GM23338 (cell line): ENCODE measurements at regions not wholly inside any gene's neighbourhood (a gene's known extent, or its start where the extent isn't known, plus 50 kb on each side); places are given as distances from the start of the nearest gene placed in this dataset.

ENCODE experiments used
- ATAC-seq: fragments of 200-7000 bp; cut with Tn5 transposase; 3 replicates; pipeline ENCODE4 v1.9.1; 2020
- DNase-seq: peaks from one replicate; pipeline ENCODE4 v3.0.0-alpha.2; 2015; ENCODE audit warnings: low spot score
- H2AFZ ChIP-seq: fragments of 200-600 bp; sonication (generic); 2 replicates; pipeline ENCODE4 v1.8.0; 2016; ENCODE audit warnings: antibody characterized with exemption, mild to moderate bottlenecking, moderate library complexity
- H3F3A ChIP-seq: fragments of 200-600 bp; sonication (generic); replicated peaks from 2 replicates; pipeline ENCODE4 v1.8.0; 2017; ENCODE audit warnings: antibody characterized with exemption, mixed run types, low read depth
- H3K27ac ChIP-seq: fragments of 200-600 bp; sonication (generic); 2 replicates; pipeline ENCODE4 v1.6.1; 2016; ENCODE audit warnings: low read depth
- H3K27me3 ChIP-seq: fragments of 200-600 bp; sonication (generic); 2 replicates; pipeline ENCODE4 v1.8.0; 2016; ENCODE audit warnings: mild to moderate bottlenecking, mixed run types, moderate library complexity; ENCODE audit not compliant: insufficient read depth
- H3K36me3 ChIP-seq: fragments of 200-600 bp; sonication (generic); 2 replicates; pipeline ENCODE4 v1.8.0; 2016; ENCODE audit warnings: mild to moderate bottlenecking; ENCODE audit not compliant: insufficient read depth
- H3K4me1 ChIP-seq: fragments of 200-600 bp; sonication (generic); 2 replicates; pipeline ENCODE4 v1.8.0; 2016; ENCODE audit warnings: mild to moderate bottlenecking, moderate library complexity; ENCODE audit not compliant: insufficient read depth
- H3K4me2 ChIP-seq: fragments of 200-600 bp; sonication (generic); 2 replicates; pipeline ENCODE4 v1.7.1; 2017; ENCODE audit warnings: mixed run types
- H3K4me3 ChIP-seq: fragments of 200-600 bp; sonication (generic); 2 replicates; pipeline ENCODE4 v1.6.1; 2016; ENCODE audit warnings: mixed run types
- H3K79me2 ChIP-seq: fragments of 200-600 bp; sonication (generic); replicated peaks from 2 replicates; pipeline ENCODE4 v1.8.0; 2017; ENCODE audit warnings: mild to moderate bottlenecking; ENCODE audit not compliant: insufficient read depth
- H3K9me2 ChIP-seq: fragments of 200-600 bp; sonication (generic); 2 replicates; pipeline ENCODE4 v1.8.0; 2017; ENCODE audit not compliant: insufficient read depth
- H4K20me1 ChIP-seq: fragments of 200-600 bp; sonication (generic); replicated peaks from 2 replicates; pipeline ENCODE4 v1.8.0; 2017; ENCODE audit warnings: mild to moderate bottlenecking; ENCODE audit not compliant: insufficient read depth
- H3K27ac Mint-ChIP-seq: 2 replicates; pipeline ENCODE4 v1.8.0; 2020; ENCODE audit warnings: inconsistent platforms, mild to moderate bottlenecking, moderate library complexity, mixed read lengths
- H3K27me3 Mint-ChIP-seq: 3 replicates; pipeline ENCODE4 v1.8.0; 2022; ENCODE audit warnings: low read depth, mild to moderate bottlenecking, moderate library complexity, mixed read lengths, inconsistent platforms; ENCODE audit not compliant: insufficient read depth, poor library complexity
- H3K36me3 Mint-ChIP-seq: 3 replicates; pipeline ENCODE4 v1.8.0; 2021; ENCODE audit warnings: low read depth, mild to moderate bottlenecking, inconsistent platforms, moderate library complexity, mixed read lengths
- H3K4me1 Mint-ChIP-seq: 3 replicates; pipeline ENCODE4 v1.8.0; 2020; ENCODE audit warnings: mild to moderate bottlenecking, inconsistent platforms, mixed read lengths
- H3K4me3 Mint-ChIP-seq: 3 replicates; pipeline ENCODE4 v1.8.0; 2021; ENCODE audit warnings: moderate library complexity, mild to moderate bottlenecking, inconsistent platforms, mixed read lengths
- H3K9me3 Mint-ChIP-seq: 3 replicates; pipeline ENCODE4 v1.8.0; 2020; ENCODE audit warnings: moderate library complexity, mild to moderate bottlenecking, inconsistent platforms, mixed read lengths
- CREB1 ChIP-seq: fragments of 250-450 bp; sonication (Bioruptor Pico); IDR thresholded peaks from 2 replicates; pipeline ENCODE4 v1.5.0; 2020; ENCODE audit warnings: low read depth, mild to moderate bottlenecking, moderate library complexity
- EZH2 ChIP-seq: fragments of 200-600 bp; sonication (generic); IDR thresholded peaks from one replicate; pipeline ENCODE4 v1.8.0; 2017; ENCODE audit warnings: antibody characterized with exemption, mild to moderate bottlenecking, low read depth; ENCODE audit not compliant: unreplicated experiment
- EZH2phosphoT487 ChIP-seq: fragments of 200-600 bp; sonication (generic); IDR thresholded peaks from one replicate; pipeline ENCODE4 v1.8.1; 2018; ENCODE audit warnings: antibody characterized with exemption; ENCODE audit not compliant: unreplicated experiment
- JUNB ChIP-seq: IDR thresholded peaks from one replicate; pipeline ENCODE4 v1.6.1; 2016; ENCODE audit warnings: antibody characterized with exemption; ENCODE audit not compliant: unreplicated experiment
- NANOG ChIP-seq: IDR thresholded peaks from 2 replicates; pipeline ENCODE4 v1.6.1; 2016; ENCODE audit warnings: antibody characterized with exemption, borderline replicate concordance
- POLR2AphosphoS5 ChIP-seq: IDR thresholded peaks from 2 replicates; pipeline ENCODE4 v1.6.1; 2016; ENCODE audit warnings: antibody characterized with exemption, low read depth
- STAT1 ChIP-seq: IDR thresholded peaks from one replicate; pipeline ENCODE4 v1.6.1; 2016; ENCODE audit warnings: antibody characterized with exemption; ENCODE audit not compliant: unreplicated experiment
- ZNF114 ChIP-seq: fragments of 250-450 bp; sonication (Bioruptor Pico); IDR thresholded peaks from 2 replicates; pipeline ENCODE4 v1.5.0; 2020; ENCODE audit warnings: mild to moderate bottlenecking, moderate library complexity
- ZNF331 ChIP-seq: fragments of 250-450 bp; sonication (Bioruptor Pico); IDR thresholded peaks from 2 replicates; pipeline ENCODE4 v1.5.0; 2020; ENCODE audit warnings: low read depth, mild to moderate bottlenecking, moderate library complexity
- TF ChIP-seq, protein P1 (sequence below), 2 experiments: fragments of 200-600 bp in 1 of 2; sonication (generic) in 1 of 2; conservative IDR thresholded peaks; 2 replicates each; pipeline versions ENCODE4 v1.5.1 to v1.6.1; 2016 to 2017; ENCODE audit warnings: antibody characterized with exemption in 2 of 2, low read depth in 2 of 2, mild to moderate bottlenecking in 2 of 2, moderate library complexity in 1 of 2
- TF ChIP-seq, protein P2 (sequence below): IDR thresholded peaks from 2 replicates; pipeline ENCODE4 v1.6.1; 2016; ENCODE audit warnings: antibody characterized with exemption
- TF ChIP-seq, protein P3 (sequence below): IDR thresholded peaks from one replicate; pipeline ENCODE4 v1.6.1; 2018; ENCODE audit warnings: antibody characterized with exemption; ENCODE audit not compliant: unreplicated experiment
- TF ChIP-seq, protein P4 (sequence below): fragments of 250-450 bp; sonication (Bioruptor Pico); IDR thresholded peaks from 2 replicates; pipeline ENCODE4 v1.5.0; 2020; ENCODE audit warnings: mild to moderate bottlenecking, moderate library complexity

DNA sequence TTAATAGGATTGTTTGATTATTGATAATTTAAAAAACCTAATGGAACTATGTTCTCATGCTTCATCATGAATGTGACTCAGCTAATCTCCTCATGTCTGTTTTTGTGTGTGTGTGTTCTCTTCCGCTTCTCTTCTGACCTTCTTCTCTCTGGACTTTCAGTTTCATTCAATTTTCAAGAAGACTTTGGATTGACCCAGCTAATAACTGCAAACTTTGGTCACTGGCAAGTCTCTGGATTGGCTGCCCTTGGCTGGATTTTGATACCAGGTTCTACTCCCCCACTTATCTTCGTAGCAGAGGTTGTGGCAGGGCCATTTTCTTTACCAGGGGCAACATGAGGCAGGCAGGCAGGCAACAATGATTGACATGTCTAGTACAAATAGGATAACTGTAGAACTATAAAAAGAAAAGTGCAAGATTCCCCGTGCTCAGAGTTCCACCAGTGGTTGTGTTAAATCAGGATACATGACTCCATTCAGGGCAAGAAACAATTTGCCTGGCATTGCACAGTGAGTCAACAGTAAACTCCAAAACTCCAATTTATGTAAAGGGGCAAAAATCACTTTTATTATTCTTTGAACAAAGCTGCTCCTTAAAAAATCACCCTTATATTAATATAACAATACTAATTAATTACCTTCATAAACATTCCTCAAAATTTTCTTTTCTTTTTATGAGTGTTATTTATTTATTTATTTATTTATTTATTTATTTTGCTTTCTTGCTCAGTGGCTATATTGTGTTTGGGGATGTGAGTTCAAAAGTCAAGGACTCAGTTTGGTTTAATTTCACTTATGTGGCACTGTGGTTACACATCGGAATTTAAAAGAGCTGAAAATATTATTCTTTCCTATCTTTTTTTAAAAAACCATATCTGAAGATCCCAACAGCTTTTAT is 167.6 kb downstream of the RND3 start:
- H3K36me3 Mint-ChIP-seq: peaks cover 17% of the 10 kb centered on the region
- no peak for ATAC-seq
- no peak overlapping the region for H3K4me3 Mint-ChIP-seq

More for the DNA sequence above, 167.6 kb downstream of the RND3 start:
- Histone ChIP-seq H3F3A (no peaks in the 10 kb centered on the region), H3K4me2 (no peak overlapping the region), H3K79me2 (no peaks in the 10 kb centered on the region), H3K27me3 (no peaks in the 10 kb centered on the region), H4K20me1 (no peaks in the 10 kb centered on the region), H3K9me2 (no peaks in the 10 kb centered on the region; the same call in 1 of the 2 replicates), H2AFZ (peak overlapping the region; percentile 49), H3K4me3 (no peak overlapping the region), H3K27ac (no peak overlapping the region), H3K36me3 (no peaks in the 10 kb centered on the region; the same call in 1 of the 2 replicates), H3K4me1 (0 out of 2 replicates have a peak, but pooled peaks cover 9% of the 10 kb centered on the region)
- TF ChIP-seq EZH2phosphoT487 (no peak), ZNF114 (CRISPR knock-in tag) (no peak), NANOG (no peak), POLR2AphosphoS5 (no peak), ZNF331 (CRISPR knock-in tag) (no peak), EZH2 (no peak), STAT1 (no peak), JUNB (no peak), CREB1 (CRISPR knock-in tag) (no peak)
- TF ChIP-seq, protein P1, sequence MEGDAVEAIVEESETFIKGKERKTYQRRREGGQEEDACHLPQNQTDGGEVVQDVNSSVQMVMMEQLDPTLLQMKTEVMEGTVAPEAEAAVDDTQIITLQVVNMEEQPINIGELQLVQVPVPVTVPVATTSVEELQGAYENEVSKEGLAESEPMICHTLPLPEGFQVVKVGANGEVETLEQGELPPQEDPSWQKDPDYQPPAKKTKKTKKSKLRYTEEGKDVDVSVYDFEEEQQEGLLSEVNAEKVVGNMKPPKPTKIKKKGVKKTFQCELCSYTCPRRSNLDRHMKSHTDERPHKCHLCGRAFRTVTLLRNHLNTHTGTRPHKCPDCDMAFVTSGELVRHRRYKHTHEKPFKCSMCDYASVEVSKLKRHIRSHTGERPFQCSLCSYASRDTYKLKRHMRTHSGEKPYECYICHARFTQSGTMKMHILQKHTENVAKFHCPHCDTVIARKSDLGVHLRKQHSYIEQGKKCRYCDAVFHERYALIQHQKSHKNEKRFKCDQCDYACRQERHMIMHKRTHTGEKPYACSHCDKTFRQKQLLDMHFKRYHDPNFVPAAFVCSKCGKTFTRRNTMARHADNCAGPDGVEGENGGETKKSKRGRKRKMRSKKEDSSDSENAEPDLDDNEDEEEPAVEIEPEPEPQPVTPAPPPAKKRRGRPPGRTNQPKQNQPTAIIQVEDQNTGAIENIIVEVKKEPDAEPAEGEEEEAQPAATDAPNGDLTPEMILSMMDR (conservative IDR thresholded peaks at IDR 0.05; ENCODE audit: low read depth in 2 of 2): no peak
- TF ChIP-seq, protein P2, sequence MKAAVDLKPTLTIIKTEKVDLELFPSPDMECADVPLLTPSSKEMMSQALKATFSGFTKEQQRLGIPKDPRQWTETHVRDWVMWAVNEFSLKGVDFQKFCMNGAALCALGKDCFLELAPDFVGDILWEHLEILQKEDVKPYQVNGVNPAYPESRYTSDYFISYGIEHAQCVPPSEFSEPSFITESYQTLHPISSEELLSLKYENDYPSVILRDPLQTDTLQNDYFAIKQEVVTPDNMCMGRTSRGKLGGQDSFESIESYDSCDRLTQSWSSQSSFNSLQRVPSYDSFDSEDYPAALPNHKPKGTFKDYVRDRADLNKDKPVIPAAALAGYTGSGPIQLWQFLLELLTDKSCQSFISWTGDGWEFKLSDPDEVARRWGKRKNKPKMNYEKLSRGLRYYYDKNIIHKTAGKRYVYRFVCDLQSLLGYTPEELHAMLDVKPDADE: no peak
- TF ChIP-seq, protein P3, sequence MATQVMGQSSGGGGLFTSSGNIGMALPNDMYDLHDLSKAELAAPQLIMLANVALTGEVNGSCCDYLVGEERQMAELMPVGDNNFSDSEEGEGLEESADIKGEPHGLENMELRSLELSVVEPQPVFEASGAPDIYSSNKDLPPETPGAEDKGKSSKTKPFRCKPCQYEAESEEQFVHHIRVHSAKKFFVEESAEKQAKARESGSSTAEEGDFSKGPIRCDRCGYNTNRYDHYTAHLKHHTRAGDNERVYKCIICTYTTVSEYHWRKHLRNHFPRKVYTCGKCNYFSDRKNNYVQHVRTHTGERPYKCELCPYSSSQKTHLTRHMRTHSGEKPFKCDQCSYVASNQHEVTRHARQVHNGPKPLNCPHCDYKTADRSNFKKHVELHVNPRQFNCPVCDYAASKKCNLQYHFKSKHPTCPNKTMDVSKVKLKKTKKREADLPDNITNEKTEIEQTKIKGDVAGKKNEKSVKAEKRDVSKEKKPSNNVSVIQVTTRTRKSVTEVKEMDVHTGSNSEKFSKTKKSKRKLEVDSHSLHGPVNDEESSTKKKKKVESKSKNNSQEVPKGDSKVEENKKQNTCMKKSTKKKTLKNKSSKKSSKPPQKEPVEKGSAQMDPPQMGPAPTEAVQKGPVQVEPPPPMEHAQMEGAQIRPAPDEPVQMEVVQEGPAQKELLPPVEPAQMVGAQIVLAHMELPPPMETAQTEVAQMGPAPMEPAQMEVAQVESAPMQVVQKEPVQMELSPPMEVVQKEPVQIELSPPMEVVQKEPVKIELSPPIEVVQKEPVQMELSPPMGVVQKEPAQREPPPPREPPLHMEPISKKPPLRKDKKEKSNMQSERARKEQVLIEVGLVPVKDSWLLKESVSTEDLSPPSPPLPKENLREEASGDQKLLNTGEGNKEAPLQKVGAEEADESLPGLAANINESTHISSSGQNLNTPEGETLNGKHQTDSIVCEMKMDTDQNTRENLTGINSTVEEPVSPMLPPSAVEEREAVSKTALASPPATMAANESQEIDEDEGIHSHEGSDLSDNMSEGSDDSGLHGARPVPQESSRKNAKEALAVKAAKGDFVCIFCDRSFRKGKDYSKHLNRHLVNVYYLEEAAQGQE: no peak
- TF ChIP-seq, protein P4, sequence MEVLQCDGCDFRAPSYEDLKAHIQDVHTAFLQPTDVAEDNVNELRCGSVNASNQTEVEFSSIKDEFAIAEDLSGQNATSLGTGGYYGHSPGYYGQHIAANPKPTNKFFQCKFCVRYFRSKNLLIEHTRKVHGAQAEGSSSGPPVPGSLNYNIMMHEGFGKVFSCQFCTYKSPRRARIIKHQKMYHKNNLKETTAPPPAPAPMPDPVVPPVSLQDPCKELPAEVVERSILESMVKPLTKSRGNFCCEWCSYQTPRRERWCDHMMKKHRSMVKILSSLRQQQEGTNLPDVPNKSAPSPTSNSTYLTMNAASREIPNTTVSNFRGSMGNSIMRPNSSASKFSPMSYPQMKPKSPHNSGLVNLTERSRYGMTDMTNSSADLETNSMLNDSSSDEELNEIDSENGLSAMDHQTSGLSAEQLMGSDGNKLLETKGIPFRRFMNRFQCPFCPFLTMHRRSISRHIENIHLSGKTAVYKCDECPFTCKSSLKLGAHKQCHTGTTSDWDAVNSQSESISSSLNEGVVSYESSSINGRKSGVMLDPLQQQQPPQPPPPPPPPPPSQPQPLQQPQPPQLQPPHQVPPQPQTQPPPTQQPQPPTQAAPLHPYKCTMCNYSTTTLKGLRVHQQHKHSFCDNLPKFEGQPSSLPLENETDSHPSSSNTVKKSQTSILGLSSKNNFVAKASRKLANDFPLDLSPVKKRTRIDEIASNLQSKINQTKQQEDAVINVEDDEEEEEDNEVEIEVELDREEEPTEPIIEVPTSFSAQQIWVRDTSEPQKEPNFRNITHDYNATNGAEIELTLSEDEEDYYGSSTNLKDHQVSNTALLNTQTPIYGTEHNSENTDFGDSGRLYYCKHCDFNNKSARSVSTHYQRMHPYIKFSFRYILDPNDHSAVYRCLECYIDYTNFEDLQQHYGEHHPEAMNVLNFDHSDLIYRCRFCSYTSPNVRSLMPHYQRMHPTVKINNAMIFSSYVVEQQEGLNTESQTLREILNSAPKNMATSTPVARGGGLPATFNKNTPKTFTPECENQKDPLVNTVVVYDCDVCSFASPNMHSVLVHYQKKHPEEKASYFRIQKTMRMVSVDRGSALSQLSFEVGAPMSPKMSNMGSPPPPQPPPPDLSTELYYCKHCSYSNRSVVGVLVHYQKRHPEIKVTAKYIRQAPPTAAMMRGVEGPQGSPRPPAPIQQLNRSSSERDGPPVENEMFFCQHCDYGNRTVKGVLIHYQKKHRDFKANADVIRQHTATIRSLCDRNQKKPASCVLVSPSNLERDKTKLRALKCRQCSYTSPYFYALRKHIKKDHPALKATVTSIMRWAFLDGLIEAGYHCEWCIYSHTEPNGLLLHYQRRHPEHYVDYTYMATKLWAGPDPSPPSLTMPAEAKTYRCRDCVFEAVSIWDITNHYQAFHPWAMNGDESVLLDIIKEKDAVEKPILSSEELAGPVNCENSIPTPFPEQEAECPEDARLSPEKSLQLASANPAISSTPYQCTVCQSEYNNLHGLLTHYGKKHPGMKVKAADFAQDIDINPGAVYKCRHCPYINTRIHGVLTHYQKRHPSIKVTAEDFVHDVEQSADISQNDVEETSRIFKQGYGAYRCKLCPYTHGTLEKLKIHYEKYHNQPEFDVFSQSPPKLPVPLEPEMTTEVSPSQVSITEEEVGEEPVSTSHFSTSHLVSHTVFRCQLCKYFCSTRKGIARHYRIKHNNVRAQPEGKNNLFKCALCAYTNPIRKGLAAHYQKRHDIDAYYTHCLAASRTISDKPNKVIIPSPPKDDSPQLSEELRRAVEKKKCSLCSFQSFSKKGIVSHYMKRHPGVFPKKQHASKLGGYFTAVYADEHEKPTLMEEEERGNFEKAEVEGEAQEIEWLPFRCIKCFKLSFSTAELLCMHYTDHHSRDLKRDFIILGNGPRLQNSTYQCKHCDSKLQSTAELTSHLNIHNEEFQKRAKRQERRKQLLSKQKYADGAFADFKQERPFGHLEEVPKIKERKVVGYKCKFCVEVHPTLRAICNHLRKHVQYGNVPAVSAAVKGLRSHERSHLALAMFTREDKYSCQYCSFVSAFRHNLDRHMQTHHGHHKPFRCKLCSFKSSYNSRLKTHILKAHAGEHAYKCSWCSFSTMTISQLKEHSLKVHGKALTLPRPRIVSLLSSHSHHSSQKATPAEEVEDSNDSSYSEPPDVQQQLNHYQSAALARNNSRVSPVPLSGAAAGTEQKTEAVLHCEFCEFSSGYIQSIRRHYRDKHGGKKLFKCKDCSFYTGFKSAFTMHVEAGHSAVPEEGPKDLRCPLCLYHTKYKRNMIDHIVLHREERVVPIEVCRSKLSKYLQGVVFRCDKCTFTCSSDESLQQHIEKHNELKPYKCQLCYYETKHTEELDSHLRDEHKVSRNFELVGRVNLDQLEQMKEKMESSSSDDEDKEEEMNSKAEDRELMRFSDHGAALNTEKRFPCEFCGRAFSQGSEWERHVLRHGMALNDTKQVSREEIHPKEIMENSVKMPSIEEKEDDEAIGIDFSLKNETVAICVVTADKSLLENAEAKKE (CRISPR knock-in tag): no peak
- no peak for DNase-seq
- H3K4me1 Mint-ChIP-seq: peaks cover 20% of the 10 kb centered on the region; the same call in 2 of the 3 replicates
- peaks cover 16% of the 10 kb centered on the region for H3K9me3 Mint-ChIP-seq
- no peaks in the 10 kb centered on the region for H3K27me3 Mint-ChIP-seq
- 0 out of 2 replicates have a peak overlapping the region, but pooled peaks have one; percentile 29 for H3K27ac Mint-ChIP-seq
